GM23248 (cell line): ENCODE measurements at regions not wholly inside any gene's neighbourhood (a gene's known extent, or its start where the extent isn't known, plus 50 kb on each side); places are given as distances from the start of the nearest gene placed in this dataset.

ENCODE experiments used
- EZH2 ChIP-seq: fragments of 200-600 bp; sonication (generic); IDR thresholded peaks from 2 replicates; pipeline ENCODE4 v1.6.1; 2018; ENCODE audit warnings: antibody characterized with exemption, mild to moderate bottlenecking; ENCODE audit not compliant: insufficient read depth, poor library complexity, severe bottlenecking
- EZH2phosphoT487 ChIP-seq: fragments of 200-600 bp; sonication (generic); IDR thresholded peaks from 2 replicates; pipeline ENCODE4 v1.6.1; 2018; ENCODE audit warnings: antibody characterized with exemption, moderate library complexity, mild to moderate bottlenecking, low read depth; ENCODE audit not compliant: insufficient read depth

GRCh38 chr15:81555346-81555745 lies 181.3 kb upstream of the TMC3 start:
- TF ChIP-seq EZH2 (no peak), EZH2phosphoT487 (no peak)
